Activated CD8-positive, alpha-beta memory T cell treated with anti-CD3 and anti-CD28 coated beads, Interleukin-2, amount 50 U/mL, for 4 hours (primary cell): ENCODE measurements at regions not wholly inside any gene's neighbourhood (a gene's known extent, or its start where the extent isn't known, plus 50 kb on each side); places are given as distances from the start of the nearest gene placed in this dataset.

ENCODE experiments used
- DNase-seq: peaks from one replicate; pipeline ENCODE4 v3.0.0-alpha.2; 2020

- DNase-seq, result no peak
Measured at GRCh38 chr6:45789238-45789637, 226.4 kb downstream of the CLIC5 start.

- DNase-seq, result no peak
Measured at GRCh38 chr6:45787384-45787783, 228.3 kb downstream of the CLIC5 start.

GRCh38 chr6:45786355-45786781 is 229.3 kb downstream of the CLIC5 start:
- no peak for DNase-seq

DNA sequence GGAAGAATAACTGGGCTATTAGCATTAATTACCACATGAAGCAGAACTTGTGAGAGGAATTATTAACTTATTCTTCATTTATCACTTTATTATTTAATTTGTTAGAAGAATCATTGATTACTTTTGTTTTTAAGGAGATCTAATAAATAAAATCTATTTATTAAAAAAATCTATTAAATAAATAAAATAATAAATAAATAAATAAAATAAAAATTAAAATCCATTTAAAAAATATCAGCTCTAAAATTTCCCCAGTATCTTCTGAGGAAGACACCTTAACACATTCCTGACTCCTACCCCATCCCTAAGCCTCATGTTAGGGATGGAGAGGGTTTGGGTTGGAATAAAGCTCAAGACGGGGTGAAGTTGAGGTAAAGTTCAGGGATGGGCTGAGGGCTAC is 231.4 kb downstream of the CLIC5 start:
- DNase-seq, result no peak

DNA sequence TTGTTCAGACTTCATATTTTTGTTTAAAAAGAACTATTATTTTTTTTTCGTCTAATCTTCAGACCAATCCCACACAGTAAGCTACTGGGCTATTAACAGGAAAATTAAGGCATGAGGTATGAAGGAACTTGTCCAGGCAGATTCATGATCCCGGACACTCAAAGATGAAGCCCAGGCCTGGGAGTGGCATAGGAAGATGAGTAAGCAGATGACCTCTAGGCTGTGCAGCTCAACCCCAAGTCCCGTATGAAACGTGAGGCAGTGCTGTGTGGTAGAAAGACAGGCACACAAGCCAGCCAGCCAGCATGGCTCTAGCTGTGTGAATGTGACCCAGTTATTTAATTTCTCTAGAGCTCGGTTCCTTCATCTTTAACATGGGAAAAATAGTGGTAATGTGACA is 231.9 kb downstream of the CLIC5 start:
- no peak for DNase-seq

- no peak for DNase-seq
Measured at GRCh38 chr6:45781890-45782289, 233.8 kb downstream of the CLIC5 start.

DNA sequence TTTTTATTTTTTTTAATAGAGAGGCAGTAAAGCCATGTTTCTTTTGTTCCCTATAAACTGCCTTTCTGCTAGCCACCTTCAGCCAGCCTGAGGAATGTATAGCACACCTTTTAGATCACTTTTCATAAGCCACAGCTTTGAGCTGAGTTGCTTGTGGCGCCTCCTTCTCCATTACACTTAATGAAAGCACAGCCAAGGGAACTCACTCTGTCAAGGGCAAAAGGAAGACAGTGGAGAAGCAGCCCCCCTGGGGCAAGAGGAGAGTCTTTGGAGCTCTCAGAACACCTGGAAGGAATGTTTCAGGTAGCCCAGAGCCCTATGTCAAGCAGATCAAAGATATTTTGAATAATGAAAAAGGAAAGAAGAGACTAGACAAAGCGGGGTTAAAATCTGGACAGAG is 235.1 kb downstream of the CLIC5 start:
- DNase-seq, result no peak

DNA sequence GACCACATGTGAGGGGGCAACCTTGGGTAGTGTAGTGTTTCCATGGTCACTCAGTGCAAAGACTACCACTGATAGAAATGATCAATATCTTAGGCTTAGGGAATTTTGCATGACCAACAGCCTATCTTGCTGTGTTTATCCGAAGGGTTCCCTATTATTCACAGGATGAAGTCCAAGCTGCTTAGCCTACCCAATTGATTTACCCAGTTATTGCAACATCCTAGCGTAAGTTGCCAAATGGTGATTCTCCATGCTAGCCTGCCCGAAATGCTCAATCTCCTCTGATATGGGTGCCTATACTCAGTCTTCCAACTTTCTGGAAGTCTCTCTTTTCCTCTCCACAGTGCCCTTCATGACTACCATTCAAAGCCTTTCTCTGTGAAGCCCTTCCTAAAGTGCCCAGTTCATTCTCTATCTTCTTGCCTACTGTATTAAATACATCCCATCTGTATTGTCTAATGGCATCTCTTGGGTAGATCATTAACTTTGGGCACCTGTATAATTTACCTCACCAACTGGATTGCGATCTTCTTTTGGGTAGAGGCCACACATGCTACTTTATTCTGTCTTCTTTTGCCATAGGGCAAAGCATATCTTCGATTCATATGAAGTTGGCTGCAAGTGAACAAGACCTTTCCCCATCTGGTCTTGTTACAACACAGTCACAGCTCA is 240.5 kb downstream of the CLIC5 start:
- DNase-seq, result no peak

DNA sequence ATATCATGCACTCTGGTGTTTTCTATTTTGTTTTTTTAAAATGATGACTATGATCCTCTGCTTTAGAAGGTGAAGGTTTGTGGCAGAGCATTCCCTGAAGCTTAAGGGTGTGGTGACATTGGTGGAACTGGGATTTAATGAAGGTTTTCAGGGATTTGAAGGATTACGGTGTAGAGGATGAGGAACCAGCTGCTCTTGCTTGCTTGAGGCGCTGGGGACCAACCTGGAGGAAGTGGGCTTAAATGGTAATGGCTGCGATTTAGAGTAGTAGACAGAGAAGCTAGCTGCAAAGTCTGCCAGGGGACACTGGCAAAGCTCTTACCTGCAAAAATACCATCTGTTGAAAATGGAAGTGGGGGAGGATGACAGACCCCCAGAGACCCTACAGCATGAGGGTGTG is 241.8 kb downstream of the CLIC5 start:
- DNase-seq, result no peak

DNA sequence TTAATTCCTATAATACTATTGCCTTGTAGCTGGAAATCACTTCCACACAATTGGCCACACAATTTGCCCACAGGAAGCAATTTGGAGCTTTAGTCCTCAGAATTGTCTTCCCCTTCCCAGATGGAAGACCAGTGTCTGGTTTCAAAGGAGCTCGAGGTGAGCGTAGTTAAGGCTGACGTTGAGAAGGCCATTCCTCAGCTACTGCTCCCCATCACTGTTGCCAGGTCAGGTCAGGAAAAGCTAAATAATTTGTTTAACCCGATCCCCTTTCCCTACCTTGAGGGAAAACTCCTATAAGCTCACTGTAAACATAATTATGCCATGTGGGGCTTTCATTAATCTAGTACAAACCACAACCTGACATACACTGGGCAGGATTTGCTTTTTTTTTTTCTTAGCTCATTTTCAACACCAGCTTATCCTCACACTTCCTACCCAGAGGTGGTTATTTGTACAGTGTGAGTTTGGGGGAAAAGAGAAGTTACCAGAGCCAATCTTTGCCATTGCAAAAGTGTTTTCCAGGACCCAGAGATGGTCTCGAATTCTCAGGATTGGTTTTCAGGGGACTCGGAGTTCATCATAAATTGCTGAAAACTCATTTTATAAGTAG is 242.7 kb downstream of the CLIC5 start:
- DNase-seq, result no peak

DNA sequence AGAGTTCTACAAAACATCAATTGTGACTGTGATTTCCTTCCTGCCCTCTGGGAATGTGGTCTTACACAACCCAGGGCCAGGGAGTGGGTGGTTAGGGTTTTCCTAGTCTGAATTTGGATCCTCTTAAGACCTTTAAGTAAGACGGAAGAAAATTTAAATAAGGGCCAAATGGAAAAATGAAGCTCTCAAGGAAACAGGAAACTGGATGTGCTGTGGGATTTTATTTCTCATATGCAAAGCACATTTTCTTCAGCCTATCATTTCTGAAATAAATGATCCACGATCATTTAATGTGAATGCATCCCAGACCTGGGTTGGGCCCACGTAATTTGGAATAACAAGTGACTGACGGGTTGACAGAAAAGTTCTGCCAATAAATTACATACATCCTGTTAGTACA is 243.6 kb downstream of the CLIC5 start:
- DNase-seq, result no peak

DNA sequence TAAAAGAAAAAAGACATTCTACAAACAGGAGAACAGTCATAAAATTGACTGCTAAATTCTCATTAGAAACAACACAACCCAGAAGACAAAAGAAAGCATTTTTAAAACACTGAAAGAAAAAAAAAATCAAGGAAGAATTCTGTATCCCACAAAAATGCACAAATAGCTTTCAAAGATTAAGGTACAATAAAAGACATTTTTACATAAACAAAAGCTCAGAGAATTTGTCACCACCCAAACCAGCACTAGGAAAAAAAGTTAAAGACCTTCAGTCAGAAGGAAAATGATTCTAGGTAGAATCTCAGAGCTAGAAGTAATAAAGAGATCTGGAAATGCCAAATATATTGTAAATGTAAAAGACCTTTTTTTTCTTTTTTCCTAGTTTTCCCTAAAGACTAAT is 252.4 kb downstream of the CLIC5 start:
- DNase-seq, result no peak

GRCh38 chr6:45759472-45759810 is 256.2 kb downstream of the CLIC5 start:
- no peak for DNase-seq

DNA sequence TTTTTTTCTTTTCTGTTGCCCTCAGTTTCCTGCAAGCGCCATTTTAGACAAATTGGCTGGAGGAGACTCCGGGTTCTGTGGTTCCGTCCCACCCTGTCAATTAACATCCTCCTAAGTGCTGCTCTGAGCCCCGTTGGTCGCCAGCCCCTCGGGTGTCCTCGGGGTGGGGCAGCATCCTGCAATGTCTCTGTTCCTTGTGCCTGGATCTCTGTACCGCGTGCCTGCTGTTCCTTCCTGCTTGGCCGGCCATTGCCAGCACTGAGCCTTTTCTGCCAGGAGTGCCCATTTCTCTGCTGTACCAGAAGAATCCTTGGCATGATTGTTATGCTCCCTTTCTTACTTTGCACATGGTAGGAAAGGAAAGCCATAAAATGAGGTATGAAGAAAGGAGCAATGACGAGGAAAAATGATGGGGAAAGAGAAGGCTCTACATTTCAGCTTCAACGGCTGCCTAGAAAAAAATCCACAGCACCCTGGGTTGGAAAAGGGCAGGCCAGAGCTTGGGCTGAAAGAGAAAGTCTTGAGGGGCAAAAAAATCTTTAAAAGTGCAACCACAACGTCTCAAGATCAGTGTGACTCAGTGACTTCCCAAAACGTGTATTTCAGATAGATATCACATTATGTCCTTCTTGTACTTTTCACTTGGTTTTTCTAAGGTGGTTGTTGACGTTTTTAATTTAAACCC is 256.7 kb downstream of the CLIC5 start:
- no peak for DNase-seq

GRCh38 chr6:45757443-45758130 is 258.1 kb downstream of the CLIC5 start:
- no peak for DNase-seq

GRCh38 chr6:45756606-45757005 is 259.1 kb downstream of the CLIC5 start:
- no peak for DNase-seq

- no peak for DNase-seq
Measured at GRCh38 chr6:45754432-45754831, 261.2 kb downstream of the CLIC5 start.

DNA sequence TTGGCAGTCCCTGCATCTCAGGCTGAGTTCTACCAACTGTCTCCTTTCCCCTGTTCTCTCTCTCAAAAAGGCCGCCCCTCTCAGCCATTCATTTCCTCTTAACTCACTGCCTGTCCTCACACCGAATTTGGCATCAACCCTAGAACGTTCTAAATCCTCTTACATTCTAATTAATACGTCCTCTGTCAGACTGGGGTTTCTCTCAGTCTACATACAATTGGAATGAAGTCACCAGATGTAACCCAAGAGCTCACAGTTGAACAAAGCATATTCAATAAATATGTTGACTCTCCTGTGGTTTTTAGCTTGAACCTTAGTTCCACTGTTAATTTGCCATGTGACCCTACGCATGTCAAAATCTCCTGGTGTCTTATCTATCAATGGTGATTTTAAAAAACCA is 269.6 kb downstream of the CLIC5 start:
- no peak for DNase-seq

DNA sequence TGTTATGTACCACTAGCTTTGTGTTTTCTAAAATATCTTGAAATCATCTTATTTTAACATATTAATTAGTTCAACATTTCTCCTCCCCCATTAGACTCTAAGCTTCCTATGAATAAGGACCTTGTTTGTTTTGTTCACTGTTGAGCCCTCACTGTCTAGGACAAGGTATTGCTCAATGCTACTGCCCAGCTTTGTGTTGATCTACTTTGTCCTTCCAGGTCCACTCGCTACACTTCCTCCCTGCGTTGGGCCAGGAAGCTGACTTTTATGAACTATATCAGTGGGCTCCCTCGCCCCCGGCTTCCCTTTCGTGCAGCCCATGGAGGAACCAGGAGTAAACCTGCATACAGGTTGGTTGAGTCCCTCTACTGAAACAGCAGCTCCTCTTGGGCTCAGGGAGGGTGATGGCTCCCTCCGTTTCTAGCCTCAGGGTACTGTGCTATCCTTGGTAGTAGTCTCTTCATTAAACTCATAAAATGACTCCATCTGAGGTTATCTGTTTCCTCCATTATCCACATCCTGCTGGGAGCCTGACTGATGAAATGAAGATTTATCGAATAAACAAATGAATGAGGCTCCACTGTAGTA is 272.5 kb downstream of the CLIC5 start:
- DNase-seq, result no peak

DNA sequence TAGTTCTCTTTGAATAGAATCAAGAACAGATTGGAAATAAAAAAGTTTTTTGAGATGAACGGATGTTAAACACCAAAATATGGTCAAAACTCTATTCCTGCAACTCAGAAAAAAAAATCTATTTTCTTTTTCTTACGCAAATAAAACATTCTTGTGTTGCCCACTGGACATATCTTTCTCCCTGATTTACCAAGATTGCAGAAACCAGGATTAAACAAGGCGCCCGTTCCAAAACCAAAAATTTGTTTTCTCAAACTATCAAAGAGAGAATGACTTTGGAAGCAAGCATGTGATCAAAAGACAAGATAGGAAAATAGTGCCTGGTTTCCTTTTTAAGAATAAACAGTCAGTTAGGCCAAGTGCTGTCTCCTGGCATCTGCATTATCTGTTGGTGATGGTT is 273.1 kb downstream of the CLIC5 start:
- DNase-seq, result no peak

DNA sequence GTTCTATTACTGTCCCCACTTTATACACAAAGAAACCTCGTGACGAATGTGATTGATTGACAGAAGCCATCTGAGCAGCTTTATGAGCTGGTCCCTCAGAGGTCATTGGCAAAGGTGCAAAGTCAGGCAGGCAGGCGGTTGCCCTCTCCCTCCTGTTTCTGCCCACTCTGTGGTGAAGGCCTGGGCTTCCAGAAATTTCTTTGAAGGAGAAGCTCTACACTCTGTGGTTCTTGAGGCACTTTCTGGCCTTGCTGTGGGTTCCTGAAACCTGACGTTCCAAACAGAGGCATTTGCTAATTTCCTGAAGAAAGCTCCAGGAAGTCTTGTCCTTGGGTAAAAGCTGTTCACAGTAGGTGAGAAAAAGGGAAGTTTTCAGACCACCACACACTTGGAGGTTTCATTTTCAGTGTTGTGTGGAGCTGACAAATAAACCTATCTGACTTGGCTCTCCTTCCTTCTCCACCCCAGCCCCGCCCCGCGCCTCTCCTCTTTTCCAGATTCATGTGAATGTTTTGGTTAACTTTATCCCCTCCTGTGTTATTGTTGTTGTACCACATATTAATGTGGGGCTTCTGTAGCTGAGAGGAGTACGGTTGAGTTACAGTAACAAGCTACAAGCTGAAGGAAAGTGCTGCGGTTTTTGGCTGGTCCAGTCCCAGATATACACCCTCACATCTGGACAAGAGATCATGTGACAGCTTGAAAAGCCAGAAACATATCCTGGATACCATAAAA is 274.1 kb downstream of the CLIC5 start:
- DNase-seq, result no peak

GRCh38 chr6:45739058-45739457 is 276.6 kb downstream of the CLIC5 start:
- DNase-seq, result no peak

- DNase-seq, result no peak
Measured at GRCh38 chr6:45738057-45738455, 277.6 kb downstream of the CLIC5 start.
